Fibroblast of skin of abdomen (primary cell): ENCODE measurements at regions not wholly inside any gene's neighbourhood (a gene's known extent, or its start where the extent isn't known, plus 50 kb on each side); places are given as distances from the start of the nearest gene placed in this dataset.

Experiments
- DNase-seq: peaks from one replicate; pipeline ENCODE4 v3.0.0-alpha.2; 2013

DNA sequence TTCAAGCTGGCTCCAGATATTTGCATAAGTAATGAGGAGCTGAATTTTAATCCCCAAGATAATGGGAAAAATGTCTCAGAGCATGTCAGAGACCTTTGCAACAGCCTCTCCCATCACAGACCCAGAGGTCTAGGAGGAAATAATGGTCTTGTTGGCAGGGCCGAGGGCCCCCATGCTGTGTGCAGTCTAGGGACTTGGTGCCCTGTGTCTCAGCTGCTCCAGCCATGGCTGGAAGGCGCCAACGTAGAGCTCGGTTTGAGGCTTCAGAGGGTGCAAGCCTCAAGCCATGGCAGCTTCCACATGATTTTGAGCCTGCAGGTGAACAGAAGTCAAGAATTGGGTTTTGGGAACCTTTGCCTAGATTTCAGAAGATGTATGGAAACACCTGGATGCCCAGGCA is 134.7 kb downstream of the LYPLAL1 start:
- no peak for DNase-seq

DNA sequence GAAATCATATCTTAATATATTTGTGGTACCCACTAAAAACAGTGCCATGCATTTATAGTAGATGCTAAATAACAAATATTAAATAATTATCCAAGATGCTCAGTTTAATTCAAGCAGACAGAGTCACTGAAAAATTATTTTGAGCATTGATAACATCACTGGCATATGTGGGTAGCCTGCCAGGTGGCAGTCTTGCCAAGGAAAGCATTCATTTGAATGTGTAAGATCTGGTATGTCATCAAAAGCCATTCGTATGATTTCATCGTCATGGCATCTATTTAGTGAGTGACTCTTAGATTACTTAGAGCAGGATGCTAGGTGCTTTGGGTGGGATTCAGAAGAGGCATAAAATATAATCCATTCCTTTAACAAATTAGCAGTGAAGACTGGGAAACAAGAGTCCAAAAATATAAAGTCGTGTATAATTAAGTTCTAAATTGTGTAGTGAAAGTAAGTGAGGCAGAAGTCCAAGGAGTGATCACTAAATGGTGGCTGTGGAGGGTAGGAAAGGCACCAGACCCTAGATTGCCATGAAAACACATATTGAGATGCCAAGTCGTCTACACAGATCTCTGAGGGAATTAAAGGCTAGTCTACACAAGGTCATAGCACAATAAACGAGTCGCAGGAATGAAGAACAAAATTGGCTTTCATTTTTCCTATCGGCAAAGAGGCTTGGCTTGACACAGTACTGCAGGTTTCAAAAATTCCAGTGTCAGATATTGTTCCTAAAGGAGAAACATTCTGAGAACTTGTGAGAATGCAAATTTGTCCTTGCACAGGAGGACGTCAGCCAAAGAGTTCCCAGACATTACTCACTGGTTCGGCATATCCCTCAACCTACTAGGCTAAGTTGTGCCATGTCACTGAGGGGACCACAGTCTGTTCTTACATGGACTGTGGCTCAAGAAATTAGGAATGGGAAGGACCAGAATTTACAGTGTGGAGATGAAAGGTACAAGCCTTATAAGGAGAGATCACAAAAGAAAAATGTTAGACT is 130.8 kb downstream of the LYPLAL1 start:
- DNase-seq = peak; percentile 52

DNA sequence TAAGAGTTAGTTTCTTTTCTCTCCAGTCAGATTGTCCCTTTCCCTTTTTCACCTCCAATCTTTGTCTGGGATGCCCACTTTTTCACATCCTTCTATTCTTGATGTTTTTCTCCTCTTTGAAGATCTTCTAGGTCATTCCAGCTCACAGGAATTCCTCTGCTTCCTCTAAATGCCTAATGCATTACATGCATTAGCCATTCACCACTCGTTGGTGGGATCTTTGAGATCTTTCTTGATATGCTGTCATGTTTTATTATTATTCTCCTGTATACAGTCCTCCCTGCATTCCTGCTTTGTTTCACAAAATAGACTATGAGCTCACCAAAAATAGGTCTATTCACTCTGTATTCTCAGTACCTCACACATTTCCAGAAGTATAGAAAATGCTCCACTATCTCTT is 129.0 kb downstream of the LYPLAL1 start:
- peak; percentile 50 for DNase-seq

DNA sequence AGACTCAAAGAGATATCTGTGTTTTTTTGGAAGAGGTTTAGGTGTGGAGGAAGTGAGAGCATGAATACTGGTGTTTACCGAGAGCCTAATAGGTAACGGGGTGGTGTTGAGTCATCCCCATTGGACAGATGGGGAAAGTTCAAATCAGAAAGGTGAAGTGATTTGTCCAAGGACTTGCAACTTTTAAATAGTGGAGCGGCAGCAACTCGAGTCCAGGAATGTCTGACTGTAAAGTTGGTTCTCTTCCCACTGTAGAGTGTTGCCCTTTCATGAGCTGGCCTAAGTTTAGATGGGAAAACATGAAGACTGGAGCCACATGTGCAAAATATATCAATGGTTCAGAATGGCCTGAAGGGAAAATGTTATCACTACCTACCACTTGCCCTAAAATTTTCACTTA is 125.7 kb downstream of the LYPLAL1 start:
- no peak for DNase-seq

DNA sequence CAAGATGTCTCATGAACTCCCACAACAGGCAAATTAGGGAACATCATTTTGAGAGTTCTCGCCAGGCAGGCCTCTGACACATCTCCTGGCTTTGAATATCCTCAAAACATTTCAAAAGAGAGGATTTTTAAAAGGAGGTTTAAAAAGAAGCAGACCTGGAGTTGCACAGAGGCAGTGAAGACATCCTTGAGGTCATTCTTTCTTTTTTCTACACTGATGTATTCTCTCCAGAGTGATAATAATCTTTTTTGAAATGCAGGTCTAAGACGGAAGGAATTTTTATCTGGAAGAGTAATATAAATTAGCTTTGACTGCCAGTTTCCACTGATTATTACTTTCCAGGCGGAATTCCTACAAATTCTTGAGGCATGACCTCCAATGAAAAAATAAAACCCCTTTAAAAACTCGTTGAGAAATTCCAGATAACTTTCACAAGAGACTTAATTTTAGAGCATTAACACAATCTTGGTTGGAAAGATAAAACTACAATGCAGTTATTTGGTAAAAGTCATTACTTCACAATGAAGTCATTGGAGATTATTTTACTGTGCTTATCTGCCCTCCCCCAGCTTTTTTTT is 125.0 kb downstream of the LYPLAL1 start:
- DNase-seq = peak; percentile 65

DNA sequence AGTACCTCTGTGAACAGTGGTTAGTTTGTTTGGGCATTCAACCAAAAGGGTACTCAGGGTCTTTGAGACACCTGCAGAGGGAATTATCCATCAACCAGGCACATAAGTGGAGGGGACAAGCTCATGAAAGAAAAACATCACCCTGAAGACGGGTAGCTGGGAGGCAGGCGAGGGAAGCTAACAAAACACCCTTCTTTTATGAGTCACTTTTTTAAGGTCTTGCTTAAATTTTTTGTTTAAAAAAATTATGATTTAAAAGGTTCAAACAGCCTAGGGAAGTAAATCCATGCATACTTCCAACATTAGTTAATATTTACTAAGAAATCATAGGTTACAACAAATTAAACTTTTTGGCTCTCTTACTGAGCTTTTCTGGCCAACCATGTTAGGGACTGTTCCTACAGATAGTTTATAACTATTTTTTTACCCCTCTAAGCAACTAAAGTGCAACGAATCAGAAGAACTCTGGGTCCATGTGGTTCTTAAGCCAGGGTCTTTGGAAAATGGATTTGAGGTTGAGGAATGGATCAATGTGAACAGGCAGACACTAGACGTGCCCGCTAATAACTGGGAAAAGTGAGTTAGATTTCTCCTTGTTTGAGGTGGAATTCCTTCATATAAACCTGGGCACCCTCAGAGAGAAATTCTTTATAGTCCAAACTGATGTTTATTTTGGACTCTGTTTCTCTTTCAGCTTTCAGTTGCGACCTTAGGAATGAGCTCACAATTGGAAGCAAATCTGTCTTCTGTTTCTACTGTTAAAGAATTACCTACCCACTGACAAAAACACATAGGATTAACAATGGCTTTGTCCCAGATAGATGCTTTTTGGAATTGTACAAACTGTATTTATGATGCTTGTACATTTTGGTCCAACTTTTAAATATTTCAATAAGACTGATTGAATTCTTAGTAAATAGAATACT is 123.0 kb downstream of the LYPLAL1 start:
- DNase-seq = no peak

DNA sequence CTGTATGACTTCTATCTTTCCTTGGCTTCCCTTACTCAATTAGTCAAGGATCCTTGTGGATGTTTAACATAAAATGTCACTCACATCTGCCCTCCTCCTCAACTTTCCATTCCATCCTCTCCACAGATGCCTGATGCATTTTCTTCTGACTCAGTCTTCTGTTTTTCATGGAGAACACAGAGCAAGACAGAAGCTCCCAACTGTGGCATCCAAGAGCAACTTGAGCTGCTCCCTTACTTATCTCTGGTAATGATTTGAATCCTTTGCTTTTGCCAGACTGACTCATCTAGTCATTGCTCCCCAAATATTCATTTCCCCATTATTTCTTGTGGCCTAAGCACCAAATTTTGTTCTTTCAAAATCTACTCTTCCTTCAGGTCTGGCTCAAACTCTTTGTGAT is 120.6 kb downstream of the LYPLAL1 start:
- DNase-seq = no peak

DNA sequence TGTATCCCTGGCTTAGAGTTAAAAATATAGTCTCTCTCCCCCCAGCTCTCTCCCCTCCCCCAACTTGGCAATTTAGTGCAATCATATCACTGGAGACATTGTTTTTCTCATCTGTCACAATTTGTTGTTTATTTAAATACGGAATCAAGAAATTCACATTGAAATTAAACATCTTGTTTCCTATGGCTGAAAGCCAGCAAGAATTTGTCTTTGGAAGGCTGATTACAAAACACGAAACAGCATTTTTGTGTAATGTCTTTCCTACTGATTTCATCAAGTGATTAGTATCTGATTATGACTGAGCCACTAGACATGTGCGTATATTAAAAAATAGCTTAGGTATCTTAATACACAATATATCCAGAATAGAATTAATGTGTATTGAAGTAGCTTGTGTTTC is 119.7 kb downstream of the LYPLAL1 start:
- DNase-seq = peak; percentile 28

DNA sequence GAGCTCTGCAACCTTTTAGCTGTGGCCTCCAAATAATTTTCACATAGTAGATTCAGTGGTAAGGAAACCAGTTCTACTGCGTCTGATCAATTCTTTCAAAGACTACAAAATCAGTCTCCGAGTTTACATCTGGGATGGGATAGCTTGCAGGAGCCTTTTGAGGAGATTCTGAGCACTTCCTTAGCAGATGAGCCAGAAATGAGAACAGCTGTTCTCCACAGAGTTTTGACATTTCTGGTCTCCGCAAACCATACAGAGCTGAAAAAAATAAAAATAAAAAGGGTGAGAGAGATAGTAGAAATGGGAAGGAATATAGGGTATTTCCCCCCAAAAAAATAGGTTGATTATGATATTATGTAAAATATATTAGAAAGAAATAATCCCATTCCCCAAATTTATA is 119.3 kb downstream of the LYPLAL1 start:
- DNase-seq = no peak

DNA sequence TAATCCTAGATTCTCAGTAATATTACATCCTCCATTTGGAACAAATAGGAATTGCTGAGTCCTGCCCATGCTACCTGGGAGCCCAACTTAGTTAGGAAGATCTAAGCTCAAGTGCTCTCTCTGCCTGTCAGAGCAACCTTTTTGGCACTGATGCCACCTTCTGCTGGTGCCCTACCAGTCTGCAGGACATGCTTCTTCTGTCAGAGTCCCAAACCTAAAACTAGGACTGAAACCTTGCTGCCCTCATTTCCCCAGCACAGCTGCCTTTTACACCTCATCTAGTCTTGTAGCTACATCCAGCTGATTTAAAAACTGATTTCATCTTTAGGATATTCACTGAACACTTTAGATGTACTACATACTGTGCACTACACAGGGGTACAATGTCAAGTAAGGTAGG is 118.7 kb downstream of the LYPLAL1 start:
- DNase-seq = no peak

DNA sequence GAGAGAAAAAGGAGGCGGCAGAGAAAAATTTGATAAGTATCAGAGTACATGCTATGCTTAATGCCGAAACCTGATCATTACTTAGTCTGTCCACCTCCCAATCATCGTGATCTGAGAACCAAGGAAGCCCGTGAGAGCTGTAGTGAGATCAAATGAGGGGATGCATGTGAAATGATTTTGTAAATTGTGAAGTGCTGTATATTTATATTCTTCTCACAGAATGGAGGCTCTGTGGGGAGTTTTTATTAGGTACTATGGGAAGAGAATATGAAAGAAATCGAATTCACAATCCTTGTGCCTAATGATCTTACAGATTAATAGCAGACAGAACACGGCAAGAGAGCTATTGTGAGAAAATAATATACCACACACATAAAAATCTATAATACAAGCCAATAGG is 115.5 kb downstream of the LYPLAL1 start:
- no peak for DNase-seq

DNA sequence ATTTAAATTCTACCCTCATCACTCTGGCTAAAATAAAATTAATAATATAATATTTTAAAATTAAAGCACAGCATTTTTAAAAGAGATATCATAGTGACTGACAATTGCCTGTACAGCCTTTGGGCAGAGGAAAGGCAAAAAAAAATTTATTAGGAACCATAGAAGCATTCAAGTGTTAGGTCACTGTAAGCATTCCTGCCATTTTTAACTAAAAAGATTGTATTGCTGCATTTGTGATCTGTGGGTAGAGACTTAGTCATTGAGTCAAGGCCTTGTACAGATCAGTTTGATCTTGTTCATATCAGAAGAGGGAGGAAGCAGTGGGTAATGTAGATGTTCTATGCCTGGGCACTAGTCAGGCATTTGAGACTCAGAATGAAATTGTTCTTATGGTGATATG is 109.9 kb downstream of the LYPLAL1 start:
- DNase-seq = no peak

DNA sequence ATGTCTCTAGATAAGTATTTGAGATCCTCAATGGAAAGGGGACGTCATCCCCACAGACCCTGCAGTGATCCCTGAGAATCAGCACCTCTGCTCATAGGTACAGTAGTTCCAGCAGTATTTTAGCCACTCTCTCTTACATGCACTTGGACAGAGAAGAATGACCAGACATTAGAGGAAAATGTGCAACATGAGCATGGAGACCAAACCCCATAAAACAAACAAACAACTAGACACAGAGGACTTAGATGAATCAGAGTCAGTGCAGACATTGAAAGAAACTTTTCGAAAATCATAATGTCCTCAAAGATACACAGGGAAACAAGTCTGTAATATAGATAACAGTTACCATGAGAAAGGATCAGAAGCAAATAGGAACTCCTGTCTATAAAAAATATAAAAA is 108.2 kb downstream of the LYPLAL1 start:
- DNase-seq = no peak

DNA sequence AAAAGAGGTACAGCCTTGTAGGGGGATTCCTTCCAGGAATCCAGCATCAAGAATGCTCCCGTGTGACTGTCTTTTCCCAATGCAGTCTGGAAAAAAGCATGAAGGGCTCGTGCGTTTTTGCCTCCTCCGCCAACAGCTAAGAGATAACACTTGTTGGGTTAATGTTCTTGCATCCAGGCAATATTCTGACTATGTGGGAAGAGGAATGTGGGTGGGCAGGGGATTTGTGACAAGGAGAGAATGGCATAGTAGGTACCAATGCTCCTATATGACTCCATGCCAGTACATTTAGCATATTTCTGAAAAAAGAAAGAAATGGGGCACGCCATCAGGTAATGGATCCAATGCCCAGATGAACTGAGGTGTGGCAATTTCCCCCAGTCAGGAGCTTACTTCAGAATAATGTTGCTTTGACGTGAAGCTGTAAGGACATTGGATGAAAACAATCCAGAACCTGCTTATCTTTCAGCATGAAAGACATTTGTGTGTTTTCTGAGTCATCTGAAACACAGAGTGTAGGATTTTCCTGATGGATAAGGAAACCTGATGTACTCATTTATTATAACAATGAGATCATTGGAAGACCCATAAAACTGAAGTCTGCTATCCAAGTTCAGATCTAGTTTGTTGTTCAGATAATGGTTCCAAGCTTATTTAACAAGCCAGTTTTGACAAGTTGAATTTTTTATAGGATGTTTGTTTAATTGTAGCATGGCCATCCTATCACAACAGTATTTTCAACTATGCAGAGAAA is 105.5 kb downstream of the LYPLAL1 start:
- no peak for DNase-seq

DNA sequence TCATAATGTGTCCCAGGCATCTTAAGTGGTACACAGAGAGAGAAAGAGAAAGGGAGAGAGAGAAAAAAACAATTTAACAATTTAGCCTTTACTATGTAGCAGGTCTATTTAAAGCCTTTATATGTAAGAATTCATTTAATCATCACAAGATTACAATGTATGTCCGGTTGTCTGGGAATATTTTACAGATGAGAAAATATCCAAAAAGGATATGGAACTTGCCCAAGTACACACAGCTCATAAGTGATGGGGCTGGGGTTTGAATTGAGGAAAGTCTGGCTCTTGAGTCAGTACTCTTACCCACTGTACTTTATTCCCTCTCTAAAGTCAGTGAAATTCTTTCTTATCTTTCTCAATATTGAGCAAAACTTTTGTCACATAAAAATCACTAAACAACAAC is 104.6 kb downstream of the LYPLAL1 start:
- peak; percentile 40 for DNase-seq

DNA sequence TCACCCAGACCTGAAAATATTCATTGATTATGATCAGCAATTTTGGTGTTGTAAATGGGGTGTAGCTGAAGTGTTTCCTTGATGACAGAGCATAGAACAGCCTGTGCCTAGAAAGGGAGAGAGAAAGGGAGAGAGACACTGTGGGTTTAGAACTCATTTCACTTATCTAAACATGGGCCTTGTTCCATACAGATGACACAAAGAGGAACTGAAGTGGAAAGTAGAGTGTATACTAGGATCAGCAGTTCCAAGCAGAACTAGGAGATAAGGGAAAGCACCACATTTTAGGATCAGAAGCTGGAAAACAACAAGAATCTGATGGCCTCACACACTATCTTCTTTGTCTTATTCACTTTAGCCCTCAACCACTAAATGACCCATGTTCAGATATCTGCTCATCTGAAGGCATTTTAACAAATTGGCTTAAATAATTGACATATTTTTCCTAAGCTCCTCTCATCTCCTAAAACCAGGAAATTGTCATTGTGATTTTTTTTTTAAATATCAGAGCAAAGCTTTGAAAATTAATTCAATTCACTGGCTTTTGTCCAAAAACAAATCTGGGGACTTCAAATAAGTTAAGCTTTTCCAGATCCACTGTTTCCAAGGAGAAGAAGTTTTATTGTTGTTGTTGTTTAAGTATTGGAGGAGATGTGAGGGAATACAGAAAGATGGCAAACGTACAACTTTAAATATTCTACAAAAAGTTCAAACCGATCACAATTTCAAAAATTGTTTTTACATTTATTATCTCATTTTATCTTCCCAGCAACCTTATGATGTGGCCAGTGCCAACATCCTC is 103.8 kb downstream of the LYPLAL1 start:
- DNase-seq = no peak

DNA sequence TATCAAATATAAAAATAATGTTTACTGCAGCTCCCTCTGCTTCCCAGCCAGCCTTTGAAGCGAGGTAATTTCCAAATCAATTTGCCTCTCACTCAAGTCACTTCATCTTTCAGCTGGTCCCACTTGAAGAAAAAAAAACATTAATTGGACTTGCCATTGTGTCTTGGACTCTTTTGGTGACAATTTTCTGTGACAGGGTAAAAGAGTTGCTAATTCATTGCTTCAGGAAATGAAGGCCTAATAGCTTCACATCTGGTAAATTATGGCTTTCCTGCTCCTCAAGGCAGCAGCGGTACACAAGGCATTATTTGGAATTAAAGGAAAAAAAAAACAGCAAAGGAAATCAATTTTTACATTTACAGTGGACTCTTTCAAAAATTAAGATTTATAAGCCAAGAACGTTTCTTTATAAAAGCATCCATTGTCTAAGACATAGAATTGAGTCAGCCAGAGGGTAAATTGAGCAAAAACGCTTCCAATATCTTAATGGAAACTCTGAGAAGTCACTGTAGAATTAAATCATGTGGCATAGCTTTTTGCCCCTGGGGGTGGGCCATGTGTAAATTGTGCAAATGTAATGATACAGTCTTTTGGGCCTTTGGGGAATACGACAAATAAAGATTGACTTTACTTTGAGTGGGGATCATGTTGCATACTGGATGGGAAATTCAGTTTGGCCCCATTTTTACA is 102.5 kb downstream of the LYPLAL1 start:
- DNase-seq = no peak

DNA sequence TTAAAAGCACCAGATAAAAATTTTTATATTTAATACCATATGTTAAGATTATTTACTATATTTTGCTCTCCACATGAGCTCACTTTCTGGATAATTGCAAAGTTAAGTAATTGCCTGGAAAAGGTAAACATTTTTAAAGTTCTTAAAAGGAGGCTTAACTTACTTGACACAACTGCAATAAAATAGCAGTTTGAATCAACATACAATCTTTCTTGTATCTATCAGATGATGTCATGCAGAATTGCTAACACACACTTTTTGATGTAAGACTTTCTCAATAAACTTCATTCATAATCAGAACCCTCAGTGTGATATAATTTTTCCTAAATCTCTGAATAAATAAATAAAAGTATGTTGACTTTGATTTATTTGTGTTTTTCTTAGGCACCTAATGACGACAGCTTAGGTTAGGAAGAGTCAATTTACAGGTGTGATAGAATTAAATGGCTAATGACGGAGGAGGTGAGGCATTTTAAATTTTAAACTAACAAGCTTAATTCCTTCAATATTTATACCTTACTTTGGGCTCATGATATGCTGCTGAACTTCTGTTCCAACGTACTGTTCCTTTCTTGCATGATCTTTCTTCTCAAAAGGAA is 99.5 kb downstream of the LYPLAL1 start:
- no peak for DNase-seq

DNA sequence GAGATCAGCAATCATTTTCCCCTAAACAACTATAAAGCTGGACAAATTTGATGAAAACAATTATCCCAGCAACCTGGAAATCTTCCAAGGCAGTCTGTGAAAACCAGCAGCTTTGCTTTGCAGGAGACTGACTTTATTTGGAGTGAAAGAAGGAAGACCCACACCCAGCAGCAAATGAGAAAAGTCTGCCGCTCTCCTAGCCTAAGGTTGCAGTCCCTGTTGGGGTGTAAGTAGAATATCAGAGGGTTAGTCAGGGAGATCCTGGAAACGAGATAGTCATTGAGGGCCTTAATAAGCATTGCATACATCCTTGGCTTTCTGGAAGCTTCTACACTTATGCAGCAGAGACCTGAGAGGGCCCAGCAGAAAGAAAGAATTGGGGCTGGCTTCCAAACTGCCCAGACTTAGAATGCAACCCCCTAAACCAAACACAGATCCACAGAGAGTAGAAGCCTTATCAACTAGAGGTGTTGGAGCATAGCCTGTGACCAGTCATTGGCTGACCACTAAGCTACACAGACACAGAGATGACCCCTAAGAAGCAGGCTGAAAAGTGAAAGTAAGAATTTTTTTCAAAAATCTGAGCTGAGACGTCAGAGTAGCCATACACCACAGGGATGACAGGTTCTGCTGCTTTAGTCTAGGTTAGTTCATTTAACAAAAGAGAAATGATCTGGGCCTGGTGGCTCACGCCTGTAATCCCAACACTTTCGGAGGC is 98.3 kb downstream of the LYPLAL1 start:
- DNase-seq = no peak

DNA sequence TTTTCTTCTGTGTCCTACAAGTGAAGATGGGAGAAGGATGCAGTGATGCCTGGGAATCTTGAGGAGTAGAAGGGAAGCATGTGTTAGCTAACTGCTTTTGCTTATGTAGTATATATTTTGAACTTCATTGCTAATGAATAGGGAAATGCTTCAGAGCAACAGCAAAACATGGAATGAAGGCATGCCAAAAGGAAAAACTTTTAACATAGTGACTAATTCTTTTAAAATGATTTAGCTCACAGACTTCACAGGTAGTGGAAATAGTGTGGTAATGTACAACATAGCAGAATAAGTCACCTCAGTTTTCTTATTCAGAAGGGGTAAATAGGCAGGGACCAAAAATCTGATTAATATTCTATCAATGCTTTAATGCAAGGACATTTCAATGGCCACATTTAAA is 95.5 kb downstream of the LYPLAL1 start:
- DNase-seq = no peak
